ENCODE measurements at regions not wholly inside any gene's neighbourhood (a gene's known extent, or its start where the extent isn't known, plus 50 kb on each side); places are given as distances from the start of the nearest gene placed in this dataset.

- no peak for TF ChIP-seq JUN (IDR thresholded peaks at IDR 0.05; ENCODE audit: borderline replicate concordance, insufficient read depth, insufficient read length, low read depth)
- no peak for TF ChIP-seq POLR2A (IDR thresholded peaks at IDR 0.05; ENCODE audit: low read depth, low read length)
These were observed 66.5 kb upstream of the EEPD1 start for GRCh38 chr7:36086571-36086970.

Measured in endothelial cell of umbilical vein (primary cell).